Liver (tissue), 8 donors: ENCODE measurements at regions not wholly inside any gene's neighbourhood (a gene's known extent, or its start where the extent isn't known, plus 50 kb on each side); places are given as distances from the start of the nearest gene placed in this dataset.

ENCODE experiments used
- DNase-seq: peaks from one replicate; pipeline ENCODE4 v3.0.0-alpha.2; 2017; ENCODE audit warnings: low spot score
- H3K27ac ChIP-seq, 2 donors: one replicate each; pipeline ENCODE4 v1.7.0; 2013; ENCODE audit warnings: inconsistent platforms in 2 of 2, low read length in 2 of 2, control low read depth in 1 of 2, low read depth in 1 of 2, mild to moderate bottlenecking in 1 of 2
- H3K27me3 ChIP-seq, 4 donors: one replicate each; pipeline versions ENCODE4 v1.6.1 to v1.7.0; 2013; ENCODE audit warnings: low read length in 3 of 4, inconsistent platforms in 1 of 4, mild to moderate bottlenecking in 1 of 4, moderate library complexity in 1 of 4; ENCODE audit not compliant: control insufficient read depth in 4 of 4, insufficient read depth in 4 of 4
- H3K36me3 ChIP-seq, 4 donors: one replicate each; pipeline versions ENCODE4 v1.6.1 to v1.7.0; 2013; ENCODE audit warnings: low read length in 3 of 4, mild to moderate bottlenecking in 3 of 4, low read depth in 1 of 4, moderate library complexity in 1 of 4; ENCODE audit not compliant: control insufficient read depth in 4 of 4, insufficient read depth in 3 of 4
- H3K4me1 ChIP-seq, 4 donors: one replicate each; pipeline versions ENCODE4 v1.6.1 to v1.7.0; 2013; ENCODE audit warnings: low read length in 3 of 4, mild to moderate bottlenecking in 3 of 4, moderate library complexity in 1 of 4; ENCODE audit not compliant: control insufficient read depth in 4 of 4, insufficient read depth in 4 of 4
- H3K4me3 ChIP-seq, 3 donors: one replicate each; pipeline versions ENCODE4 v1.6.1 to v1.7.0; 2013; ENCODE audit warnings: low read length in 3 of 3, control low read depth in 1 of 3, low read depth in 1 of 3, mild to moderate bottlenecking in 1 of 3
- H3K9ac ChIP-seq, 2 donors: one replicate each; pipeline ENCODE4 v1.7.0; 2013; ENCODE audit warnings: low read length in 2 of 2, mild to moderate bottlenecking in 2 of 2, moderate library complexity in 2 of 2, control low read depth in 1 of 2, low read depth in 1 of 2
- H3K9me3 ChIP-seq, 4 donors: one replicate each; pipeline versions ENCODE4 v1.6.1 to v1.7.0; 2013; ENCODE audit warnings: low read length in 3 of 4; ENCODE audit not compliant: control insufficient read depth in 4 of 4
- EGR1 ChIP-seq, 2 donors: IDR thresholded peaks; 2 replicates each; pipeline ENCODE4 v1.6.1; 2016 to 2018; ENCODE audit warnings: antibody characterized with exemption in 2 of 2, low read depth in 2 of 2
- FOXA1 ChIP-seq: IDR thresholded peaks from 2 replicates; pipeline ENCODE4 v1.6.1; 2016; ENCODE audit warnings: antibody characterized with exemption
- FOXA2 ChIP-seq: IDR thresholded peaks from 2 replicates; pipeline ENCODE4 v1.6.1; 2016; ENCODE audit warnings: antibody characterized with exemption
- GABPA ChIP-seq, 2 donors: IDR thresholded peaks in 1 of 2; conservative IDR thresholded peaks in 1 of 2; 2 replicates each; pipeline ENCODE4 v1.6.1; 2016; ENCODE audit warnings: antibody characterized with exemption in 2 of 2, mild to moderate bottlenecking in 1 of 2, moderate library complexity in 1 of 2
- HNF4A ChIP-seq, 2 donors: conservative IDR thresholded peaks; 2 replicates each; pipeline ENCODE4 v1.6.1; 2016; ENCODE audit warnings: antibody characterized with exemption in 2 of 2, mild to moderate bottlenecking in 2 of 2
- HNF4G ChIP-seq: IDR thresholded peaks from 2 replicates; pipeline ENCODE4 v1.6.1; 2016; ENCODE audit warnings: antibody characterized with exemption
- JUND ChIP-seq, 2 donors: IDR thresholded peaks; 2 replicates each; pipeline ENCODE4 v1.6.1; 2016; ENCODE audit warnings: antibody characterized with exemption in 2 of 2
- NR2F2 ChIP-seq: IDR thresholded peaks from 2 replicates; pipeline ENCODE4 v1.6.1; 2016; ENCODE audit warnings: antibody characterized with exemption
- RAD21 ChIP-seq, 2 donors: IDR thresholded peaks; 2 replicates each; pipeline ENCODE4 v1.6.1; 2016; ENCODE audit warnings: antibody characterized with exemption in 2 of 2, mild to moderate bottlenecking in 2 of 2
- RXRA ChIP-seq, 2 donors: IDR thresholded peaks; 2 replicates each; pipeline ENCODE4 v1.6.1; 2017 to 2018; ENCODE audit warnings: antibody characterized with exemption in 2 of 2, mild to moderate bottlenecking in 1 of 2
- SP1 ChIP-seq: IDR thresholded peaks from 2 replicates; pipeline ENCODE4 v1.6.1; 2018; ENCODE audit warnings: antibody characterized with exemption, mild to moderate bottlenecking
- TAF1 ChIP-seq: conservative IDR thresholded peaks from 2 replicates; pipeline ENCODE4 v1.6.1; 2016; ENCODE audit warnings: antibody characterized with exemption, mild to moderate bottlenecking
- YY1 ChIP-seq: IDR thresholded peaks from 2 replicates; pipeline ENCODE4 v1.6.1; 2016; ENCODE audit warnings: antibody characterized with exemption, mild to moderate bottlenecking
- WGBS: extraction: QIAGEN DNeasy Blood & Tissue Kit; methylation state at CpG from one replicate; pipeline ENCODE4 v1.1.7; 2013; 5-methylcytosine and 5-hydroxymethylcytosine counted together
- TF ChIP-seq, protein P1 (sequence below): IDR thresholded peaks from 2 replicates; pipeline ENCODE4 v1.6.1; 2016; ENCODE audit warnings: antibody characterized with exemption, mild to moderate bottlenecking
- TF ChIP-seq, protein P2 (sequence below): IDR thresholded peaks from 2 replicates; pipeline ENCODE4 v1.6.1; 2016; ENCODE audit warnings: antibody characterized with exemption
- TF ChIP-seq, protein P3 (sequence below): fragments of 150-350 bp; IDR thresholded peaks from 2 replicates; pipeline ENCODE4 v1.5.1; 2017; ENCODE audit warnings: improper control_type of control experiment, low read depth, low read length; ENCODE audit not compliant: missing input control
- TF ChIP-seq, protein P4 (sequence below): IDR thresholded peaks from 2 replicates; pipeline ENCODE4 v1.6.1; 2016; ENCODE audit warnings: antibody characterized with exemption
- TF ChIP-seq, protein P5 (sequence below): IDR thresholded peaks from 2 replicates; pipeline ENCODE4 v1.6.1; 2016; ENCODE audit warnings: antibody characterized with exemption
- donor health status: healthy.
- donor health status: healthy.
- donor health status: healthy.
- donor health status: healthy.
- donor health status: healthy.

DNA sequence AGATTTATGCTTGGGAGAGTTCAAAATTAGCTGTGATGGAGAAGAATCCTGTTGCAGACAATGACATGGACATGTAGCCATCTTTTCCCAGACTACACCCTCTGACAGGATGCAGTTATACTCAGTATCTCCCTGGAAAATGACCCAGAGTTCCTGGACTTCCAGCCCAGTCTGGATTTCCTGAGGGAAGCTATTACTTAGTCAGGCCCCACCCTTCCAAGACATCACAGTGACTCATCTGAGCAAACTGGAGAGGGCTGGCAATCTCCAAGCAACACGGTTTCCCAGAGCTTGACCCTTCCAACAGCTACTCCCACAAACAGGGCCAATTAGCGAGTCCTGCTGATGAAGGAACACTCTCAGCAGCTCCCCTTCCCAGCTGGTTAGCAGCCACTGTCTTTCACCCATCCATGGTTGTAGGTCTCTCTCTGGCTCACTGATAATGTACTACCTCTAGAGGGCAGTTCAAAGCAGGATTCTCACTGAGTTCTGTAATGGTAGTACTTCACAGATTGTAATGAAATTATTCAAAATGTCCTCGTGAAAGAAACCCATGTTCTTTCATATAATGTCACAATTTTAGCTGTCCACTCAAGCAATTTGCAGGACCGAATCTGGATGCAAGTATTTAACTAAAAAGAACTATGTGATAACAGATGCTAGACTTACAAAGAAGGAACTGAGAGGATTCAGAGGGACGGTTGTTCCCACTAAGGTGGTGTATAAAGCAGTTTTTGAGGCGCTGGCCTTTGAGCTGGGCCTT lies 110.2 kb downstream of the MDH1 start:
- no peak overlapping the region for H3K4me3 ChIP-seq
- peak overlapping the region in 1 of 2 donors; percentile 20 for H3K9ac ChIP-seq
- no peaks in the 10 kb centered on the region for H3K36me3 ChIP-seq
- no peaks in the 10 kb centered on the region for H3K27me3 ChIP-seq
- WGBS: 47% methylated on average over 6 of the region's 6 CpGs
- peak overlapping the region; percentile 44 to 88 for H3K27ac ChIP-seq
- peaks cover 9 to 51% (median 42%) of the 10 kb centered on the region in 4 donors for H3K4me1 ChIP-seq
- no peak for TF ChIP-seq HNF4G
- TF ChIP-seq, protein P1, sequence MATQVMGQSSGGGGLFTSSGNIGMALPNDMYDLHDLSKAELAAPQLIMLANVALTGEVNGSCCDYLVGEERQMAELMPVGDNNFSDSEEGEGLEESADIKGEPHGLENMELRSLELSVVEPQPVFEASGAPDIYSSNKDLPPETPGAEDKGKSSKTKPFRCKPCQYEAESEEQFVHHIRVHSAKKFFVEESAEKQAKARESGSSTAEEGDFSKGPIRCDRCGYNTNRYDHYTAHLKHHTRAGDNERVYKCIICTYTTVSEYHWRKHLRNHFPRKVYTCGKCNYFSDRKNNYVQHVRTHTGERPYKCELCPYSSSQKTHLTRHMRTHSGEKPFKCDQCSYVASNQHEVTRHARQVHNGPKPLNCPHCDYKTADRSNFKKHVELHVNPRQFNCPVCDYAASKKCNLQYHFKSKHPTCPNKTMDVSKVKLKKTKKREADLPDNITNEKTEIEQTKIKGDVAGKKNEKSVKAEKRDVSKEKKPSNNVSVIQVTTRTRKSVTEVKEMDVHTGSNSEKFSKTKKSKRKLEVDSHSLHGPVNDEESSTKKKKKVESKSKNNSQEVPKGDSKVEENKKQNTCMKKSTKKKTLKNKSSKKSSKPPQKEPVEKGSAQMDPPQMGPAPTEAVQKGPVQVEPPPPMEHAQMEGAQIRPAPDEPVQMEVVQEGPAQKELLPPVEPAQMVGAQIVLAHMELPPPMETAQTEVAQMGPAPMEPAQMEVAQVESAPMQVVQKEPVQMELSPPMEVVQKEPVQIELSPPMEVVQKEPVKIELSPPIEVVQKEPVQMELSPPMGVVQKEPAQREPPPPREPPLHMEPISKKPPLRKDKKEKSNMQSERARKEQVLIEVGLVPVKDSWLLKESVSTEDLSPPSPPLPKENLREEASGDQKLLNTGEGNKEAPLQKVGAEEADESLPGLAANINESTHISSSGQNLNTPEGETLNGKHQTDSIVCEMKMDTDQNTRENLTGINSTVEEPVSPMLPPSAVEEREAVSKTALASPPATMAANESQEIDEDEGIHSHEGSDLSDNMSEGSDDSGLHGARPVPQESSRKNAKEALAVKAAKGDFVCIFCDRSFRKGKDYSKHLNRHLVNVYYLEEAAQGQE: no peak
- peak; percentile 33 for TF ChIP-seq FOXA1
- TF ChIP-seq RXRA (IDR thresholded peaks at IDR 0.05): peak; percentile 34 to 37
- TF ChIP-seq, protein P2, sequence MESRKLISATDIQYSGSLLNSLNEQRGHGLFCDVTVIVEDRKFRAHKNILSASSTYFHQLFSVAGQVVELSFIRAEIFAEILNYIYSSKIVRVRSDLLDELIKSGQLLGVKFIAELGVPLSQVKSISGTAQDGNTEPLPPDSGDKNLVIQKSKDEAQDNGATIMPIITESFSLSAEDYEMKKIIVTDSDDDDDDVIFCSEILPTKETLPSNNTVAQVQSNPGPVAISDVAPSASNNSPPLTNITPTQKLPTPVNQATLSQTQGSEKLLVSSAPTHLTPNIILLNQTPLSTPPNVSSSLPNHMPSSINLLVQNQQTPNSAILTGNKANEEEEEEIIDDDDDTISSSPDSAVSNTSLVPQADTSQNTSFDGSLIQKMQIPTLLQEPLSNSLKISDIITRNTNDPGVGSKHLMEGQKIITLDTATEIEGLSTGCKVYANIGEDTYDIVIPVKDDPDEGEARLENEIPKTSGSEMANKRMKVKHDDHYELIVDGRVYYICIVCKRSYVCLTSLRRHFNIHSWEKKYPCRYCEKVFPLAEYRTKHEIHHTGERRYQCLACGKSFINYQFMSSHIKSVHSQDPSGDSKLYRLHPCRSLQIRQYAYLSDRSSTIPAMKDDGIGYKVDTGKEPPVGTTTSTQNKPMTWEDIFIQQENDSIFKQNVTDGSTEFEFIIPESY: no peak
- peak; percentile 42 to 86 for TF ChIP-seq JUND (IDR thresholded peaks at IDR 0.05)
- TF ChIP-seq TAF1: no peak
- peak; percentile 54 for TF ChIP-seq NR2F2
- TF ChIP-seq EGR1 (IDR thresholded peaks at IDR 0.05; ENCODE audit: low read depth in 2 of 2): no peak
- TF ChIP-seq, protein P3, sequence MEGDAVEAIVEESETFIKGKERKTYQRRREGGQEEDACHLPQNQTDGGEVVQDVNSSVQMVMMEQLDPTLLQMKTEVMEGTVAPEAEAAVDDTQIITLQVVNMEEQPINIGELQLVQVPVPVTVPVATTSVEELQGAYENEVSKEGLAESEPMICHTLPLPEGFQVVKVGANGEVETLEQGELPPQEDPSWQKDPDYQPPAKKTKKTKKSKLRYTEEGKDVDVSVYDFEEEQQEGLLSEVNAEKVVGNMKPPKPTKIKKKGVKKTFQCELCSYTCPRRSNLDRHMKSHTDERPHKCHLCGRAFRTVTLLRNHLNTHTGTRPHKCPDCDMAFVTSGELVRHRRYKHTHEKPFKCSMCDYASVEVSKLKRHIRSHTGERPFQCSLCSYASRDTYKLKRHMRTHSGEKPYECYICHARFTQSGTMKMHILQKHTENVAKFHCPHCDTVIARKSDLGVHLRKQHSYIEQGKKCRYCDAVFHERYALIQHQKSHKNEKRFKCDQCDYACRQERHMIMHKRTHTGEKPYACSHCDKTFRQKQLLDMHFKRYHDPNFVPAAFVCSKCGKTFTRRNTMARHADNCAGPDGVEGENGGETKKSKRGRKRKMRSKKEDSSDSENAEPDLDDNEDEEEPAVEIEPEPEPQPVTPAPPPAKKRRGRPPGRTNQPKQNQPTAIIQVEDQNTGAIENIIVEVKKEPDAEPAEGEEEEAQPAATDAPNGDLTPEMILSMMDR: peak; percentile 58
- TF ChIP-seq HNF4A (conservative IDR thresholded peaks at IDR 0.05): peak in 1 of 2 donors; percentile 23
- TF ChIP-seq GABPA (IDR thresholded peaks at IDR 0.05 in 1 of 2, conservative IDR thresholded peaks at IDR 0.05 in 1 of 2): no peak
- TF ChIP-seq RAD21 (IDR thresholded peaks at IDR 0.05): peak; percentile 94 to 95
- no peak for TF ChIP-seq FOXA2
- TF ChIP-seq YY1: peak; percentile 73
- TF ChIP-seq, protein P4, sequence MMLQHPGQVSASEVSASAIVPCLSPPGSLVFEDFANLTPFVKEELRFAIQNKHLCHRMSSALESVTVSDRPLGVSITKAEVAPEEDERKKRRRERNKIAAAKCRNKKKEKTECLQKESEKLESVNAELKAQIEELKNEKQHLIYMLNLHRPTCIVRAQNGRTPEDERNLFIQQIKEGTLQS: no peak
- TF ChIP-seq, protein P5, sequence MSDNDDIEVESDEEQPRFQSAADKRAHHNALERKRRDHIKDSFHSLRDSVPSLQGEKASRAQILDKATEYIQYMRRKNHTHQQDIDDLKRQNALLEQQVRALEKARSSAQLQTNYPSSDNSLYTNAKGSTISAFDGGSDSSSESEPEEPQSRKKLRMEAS: no peak
- peak; percentile 30 for TF ChIP-seq SP1
- H3K9me3 ChIP-seq: no peaks in the 10 kb centered on the region
- no peak for DNase-seq
